GM23248 (cell line): ENCODE measurements at regions not wholly inside any gene's neighbourhood (a gene's known extent, or its start where the extent isn't known, plus 50 kb on each side); places are given as distances from the start of the nearest gene placed in this dataset.

Experiments
- DNase-seq: peaks from one replicate; pipeline ENCODE4 v3.0.0-alpha.2; 2015
- H2AFZ ChIP-seq: fragments of 200-600 bp; sonication (generic); 2 replicates; pipeline ENCODE4 v1.6.1; 2016; ENCODE audit warnings: antibody characterized with exemption
- H3F3A ChIP-seq: fragments of 200-600 bp; sonication (generic); 2 replicates; pipeline ENCODE4 v1.6.1; 2016; ENCODE audit warnings: mild to moderate bottlenecking, antibody characterized with exemption, mixed run types; ENCODE audit not compliant: insufficient read depth
- H3K27ac ChIP-seq: fragments of 200-600 bp; sonication (generic); 2 replicates; pipeline ENCODE4 v1.5.1; 2016; ENCODE audit warnings: mild to moderate bottlenecking
- H3K27me3 ChIP-seq: fragments of 200-600 bp; sonication (generic); replicated peaks from 2 replicates; pipeline ENCODE4 v1.6.1; 2016; ENCODE audit warnings: mild to moderate bottlenecking; ENCODE audit not compliant: insufficient read depth
- H3K36me3 ChIP-seq: fragments of 200-600 bp; sonication (generic); 2 replicates; pipeline ENCODE4 v1.6.1; 2016; ENCODE audit warnings: low read depth, mild to moderate bottlenecking
- H3K4me1 ChIP-seq: fragments of 200-600 bp; sonication (generic); 2 replicates; pipeline ENCODE4 v1.6.1; 2016; ENCODE audit warnings: mild to moderate bottlenecking; ENCODE audit not compliant: insufficient read depth
- H3K4me2 ChIP-seq: fragments of 200-600 bp; sonication (generic); one replicate; pipeline ENCODE4 v1.6.1; 2016; ENCODE audit warnings: mild to moderate bottlenecking; ENCODE audit not compliant: unreplicated experiment
- H3K4me3 ChIP-seq: fragments of 200-600 bp; sonication (generic); 2 replicates; pipeline ENCODE4 v1.5.1; 2016; ENCODE audit warnings: mild to moderate bottlenecking
- H3K79me2 ChIP-seq: fragments of 200-600 bp; sonication (generic); 2 replicates; pipeline ENCODE4 v1.6.1; 2016; ENCODE audit warnings: mild to moderate bottlenecking; ENCODE audit not compliant: insufficient read depth
- H3K9ac ChIP-seq: fragments of 200-600 bp; sonication (generic); 2 replicates; pipeline ENCODE4 v1.6.1; 2016; ENCODE audit warnings: mild to moderate bottlenecking
- H3K9me2 ChIP-seq: fragments of 200-600 bp; sonication (generic); 2 replicates; pipeline ENCODE4 v1.6.1; 2016; ENCODE audit warnings: mixed run types, mild to moderate bottlenecking, moderate library complexity; ENCODE audit not compliant: insufficient read depth
- H3K9me3 ChIP-seq: fragments of 200-600 bp; sonication (generic); one replicate; pipeline ENCODE4 v1.6.1; 2017; ENCODE audit warnings: low read depth
- H4K20me1 ChIP-seq: fragments of 200-600 bp; sonication (generic); 2 replicates; pipeline ENCODE4 v1.6.0; 2016; ENCODE audit not compliant: insufficient read depth
- EZH2 ChIP-seq: fragments of 200-600 bp; sonication (generic); IDR thresholded peaks from 2 replicates; pipeline ENCODE4 v1.6.1; 2018; ENCODE audit warnings: antibody characterized with exemption, mild to moderate bottlenecking; ENCODE audit not compliant: insufficient read depth, poor library complexity, severe bottlenecking
- EZH2phosphoT487 ChIP-seq: fragments of 200-600 bp; sonication (generic); IDR thresholded peaks from 2 replicates; pipeline ENCODE4 v1.6.1; 2018; ENCODE audit warnings: antibody characterized with exemption, moderate library complexity, mild to moderate bottlenecking, low read depth; ENCODE audit not compliant: insufficient read depth
- WGBS, 2 experiments: methylation state at CpG; one replicate each; pipeline ENCODE4 v1.1.6; 2015 to 2017; ENCODE audit warnings: low lambda C conversion rate in 2 of 2, low coverage in 1 of 2; ENCODE audit errors: missing lambda C conversion rate in 2 of 2; 5-methylcytosine and 5-hydroxymethylcytosine counted together
- in situ Hi-C: fragments of 300-500 bp; cut with MboI; formaldehyde crosslinking; loops from 2 replicates; pipeline ENCODE4 v1.15.0; 2020

DNA sequence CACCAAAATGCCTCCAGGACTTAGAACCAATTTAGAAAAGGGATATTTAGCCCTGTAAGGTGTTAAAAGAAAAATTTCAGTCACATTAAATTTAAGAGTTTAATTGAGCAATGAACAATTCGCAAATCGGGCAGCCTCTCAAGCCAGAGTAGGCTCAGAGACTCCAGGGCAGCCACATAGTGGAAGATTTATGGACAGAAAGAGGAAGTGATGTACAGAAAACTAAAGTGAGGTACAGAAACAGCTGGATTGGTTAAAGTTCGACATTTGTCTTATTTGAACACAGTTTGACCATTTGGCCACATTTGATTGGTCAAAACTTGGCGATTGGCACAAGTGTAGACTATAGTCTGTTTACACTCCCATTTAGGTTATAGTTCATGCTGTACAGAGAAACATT is 525.9 kb upstream of the ZNF608 start:
- H2AFZ ChIP-seq: no peak overlapping the region
- no peaks in the 10 kb centered on the region for H3K9me3 ChIP-seq
- H3F3A ChIP-seq: 0 out of 2 replicates have a peak, but pooled peaks cover 2% of the 10 kb centered on the region
- no peak for TF ChIP-seq EZH2
- no peak overlapping the region for H3K9ac ChIP-seq
- in situ Hi-C loops: no loop called here
- H3K27ac ChIP-seq: no peak overlapping the region
- no peaks in the 10 kb centered on the region for H3K36me3 ChIP-seq
- no peak overlapping the region for H3K4me3 ChIP-seq
- H3K4me2 ChIP-seq: no peak overlapping the region
- H3K4me1 ChIP-seq: peaks cover 9% of the 10 kb centered on the region; the same call in 1 of the 2 replicates
- no peaks in the 10 kb centered on the region for H4K20me1 ChIP-seq
- no peaks in the 10 kb centered on the region for H3K27me3 ChIP-seq
- 73 to 82% methylated on average over 4 of the region's 4 CpGs for WGBS, 2 experiments
- no peak for DNase-seq
- no peaks in the 10 kb centered on the region for H3K9me2 ChIP-seq
- H3K79me2 ChIP-seq: no peaks in the 10 kb centered on the region

DNA sequence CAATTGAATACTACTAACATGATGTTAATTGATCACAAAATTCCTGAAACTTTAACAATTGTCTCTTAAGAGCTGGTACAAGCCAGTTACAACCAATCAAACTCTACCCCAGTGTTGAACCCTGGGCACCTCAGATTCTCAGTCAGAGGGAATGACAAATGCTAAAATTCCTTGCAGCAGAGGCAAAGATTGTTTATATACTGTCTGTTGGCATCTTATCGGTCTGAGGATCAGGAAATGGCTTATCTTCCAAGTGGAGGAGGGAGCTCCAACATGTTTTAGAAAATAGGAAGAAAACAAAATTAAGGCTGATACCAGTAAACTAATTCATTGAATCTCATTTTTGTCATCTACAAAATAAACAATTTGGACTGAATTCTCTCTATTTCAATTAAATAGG is 527.8 kb upstream of the ZNF608 start:
- TF ChIP-seq EZH2phosphoT487 (no peak), EZH2 (no peak)
- Histone ChIP-seq H3K4me3 (no peak overlapping the region), H4K20me1 (no peaks in the 10 kb centered on the region), H3K9me3 (no peaks in the 10 kb centered on the region), H3F3A (peaks cover 12% of the 10 kb centered on the region; the same call in 1 of the 2 replicates), H3K79me2 (no peaks in the 10 kb centered on the region), H3K36me3 (no peaks in the 10 kb centered on the region), H3K27me3 (no peaks in the 10 kb centered on the region), H3K9me2 (no peaks in the 10 kb centered on the region), H3K4me1 (peaks cover 18% of the 10 kb centered on the region), H3K27ac (no peak overlapping the region), H2AFZ (no peak overlapping the region), H3K9ac (no peak overlapping the region), H3K4me2 (no peak overlapping the region)
- in situ Hi-C loops: no loop called here
- no peak for DNase-seq
- 89 to 95% methylated on average over 1 of the region's 1 CpG for WGBS, 2 experiments

DNA sequence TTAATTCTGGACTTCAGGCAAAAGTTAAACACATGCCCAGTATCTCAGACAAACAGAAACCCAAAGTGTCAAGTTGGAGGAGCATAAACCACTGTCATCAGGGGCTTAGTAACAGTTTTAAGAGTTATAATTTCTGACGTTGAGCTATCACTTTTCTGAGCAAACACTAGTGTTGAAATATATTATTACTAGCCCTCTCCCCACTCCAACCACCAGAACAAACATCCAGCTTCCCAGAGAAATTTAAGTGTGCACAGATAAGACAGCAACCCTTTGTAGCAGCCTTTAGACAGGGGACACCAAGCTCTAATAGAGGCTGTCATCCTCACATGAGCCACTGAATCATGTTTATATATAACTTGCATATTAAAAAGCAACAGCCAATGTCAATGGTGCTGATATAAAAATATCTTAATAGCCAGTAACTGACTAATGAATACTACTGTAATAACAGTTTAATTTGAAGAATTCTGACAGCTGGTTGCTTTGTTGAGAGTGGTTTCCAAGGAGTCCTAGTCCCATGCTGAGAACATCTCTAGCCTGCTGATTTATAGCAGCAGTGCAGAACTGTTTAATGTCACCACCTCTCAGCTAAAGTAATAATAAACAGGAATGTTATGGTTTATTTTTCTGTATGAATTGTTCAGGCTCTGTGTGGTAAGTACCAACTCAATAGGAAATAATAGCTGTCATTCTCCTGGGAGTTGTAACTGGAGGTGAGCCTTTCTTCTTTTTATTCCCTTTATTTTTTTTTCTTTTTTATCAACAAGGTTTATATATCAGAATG is 528.7 kb upstream of the ZNF608 start:
- Histone ChIP-seq H3K79me2 (no peaks in the 10 kb centered on the region), H3K9me2 (no peaks in the 10 kb centered on the region), H3K9me3 (no peaks in the 10 kb centered on the region), H3K4me3 (no peak overlapping the region), H3F3A (peaks cover 12% of the 10 kb centered on the region; the same call in 1 of the 2 replicates), H3K27me3 (no peaks in the 10 kb centered on the region), H3K4me1 (peaks cover 18% of the 10 kb centered on the region), H3K4me2 (no peak overlapping the region), H3K36me3 (no peaks in the 10 kb centered on the region), H3K27ac (no peak overlapping the region), H4K20me1 (no peaks in the 10 kb centered on the region), H3K9ac (no peak overlapping the region), H2AFZ (no peak overlapping the region)
- WGBS, 2 experiments: 48 to 64% methylated on average over 1 of the region's 1 CpG
- in situ Hi-C loops: no loop called here
- TF ChIP-seq EZH2 (no peak), EZH2phosphoT487 (no peak)
- no peak for DNase-seq

DNA sequence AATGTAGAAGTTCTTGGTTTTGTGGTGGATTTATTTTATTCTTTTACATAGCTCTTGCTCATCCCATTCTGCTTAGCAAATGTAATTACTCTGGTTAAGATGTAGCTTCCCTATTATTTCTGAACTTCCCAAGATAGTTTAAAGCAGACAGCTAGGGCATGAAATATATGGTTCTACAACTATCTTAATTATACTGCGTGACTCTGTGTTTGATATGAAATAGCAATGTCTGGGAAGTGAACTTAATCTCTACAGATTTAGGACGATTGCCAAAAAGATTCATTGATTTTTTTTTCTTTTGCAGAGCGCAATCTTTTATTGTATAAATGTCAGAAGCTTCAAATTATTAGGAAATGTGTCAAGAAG is 529.3 kb upstream of the ZNF608 start:
- Histone ChIP-seq H3K4me3 (no peak overlapping the region), H3F3A (peaks cover 12% of the 10 kb centered on the region; the same call in 1 of the 2 replicates), H3K9me2 (no peaks in the 10 kb centered on the region), H3K36me3 (no peaks in the 10 kb centered on the region), H3K27me3 (no peaks in the 10 kb centered on the region), H3K4me2 (no peak overlapping the region), H3K27ac (no peak overlapping the region), H3K9ac (no peak overlapping the region), H4K20me1 (no peaks in the 10 kb centered on the region), H3K9me3 (no peaks in the 10 kb centered on the region), H2AFZ (no peak overlapping the region), H3K79me2 (no peaks in the 10 kb centered on the region), H3K4me1 (peaks cover 18% of the 10 kb centered on the region)
- TF ChIP-seq EZH2phosphoT487: no peak
- no peak for TF ChIP-seq EZH2
- no peak for DNase-seq
- in situ Hi-C loops: no loop called here
- WGBS, 2 experiments: 71 to 72% methylated on average over 3 of the region's 3 CpGs
